Germinal center (tissue), 1 donor: ENCODE measurements at regions not wholly inside any gene's neighbourhood (a gene's known extent, or its start where the extent isn't known, plus 50 kb on each side); places are given as distances from the start of the nearest gene placed in this dataset.
"Not testable (repeated sequence)": the region's sequence is repeated elsewhere in the genome, so short reads cannot be mapped to it uniquely, and the experiment has no call there.

Experiments used
- DNase-seq: peaks from one replicate; pipeline ENCODE4 v3.0.0; 2012; ENCODE audit warnings: mixed read lengths, low spot score

DNA sequence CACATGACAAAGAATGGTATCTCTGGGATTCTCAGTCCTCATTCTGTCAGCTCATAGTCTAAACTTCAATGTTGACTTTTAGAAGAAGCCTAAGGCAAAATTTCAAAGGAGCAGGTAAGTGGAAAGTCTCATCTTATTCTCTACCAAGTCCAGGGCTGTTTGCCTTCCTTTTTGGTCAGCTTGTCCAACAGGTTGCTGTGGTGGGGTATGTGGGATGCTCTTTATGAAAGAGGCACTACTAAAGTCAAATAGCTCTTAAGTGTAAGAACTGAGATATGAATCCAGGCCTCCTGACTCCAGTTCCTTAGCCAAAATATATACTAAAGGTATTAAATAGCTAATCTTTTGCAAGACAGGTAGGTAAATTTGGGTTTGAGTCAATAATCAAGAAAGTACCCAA lies 540.6 kb upstream of the SPRY2 start:
- DNase-seq: no peak

GRCh38 chr13:80881034-80881433 lies 540.1 kb upstream of the SPRY2 start:
- DNase-seq: no peak

DNA sequence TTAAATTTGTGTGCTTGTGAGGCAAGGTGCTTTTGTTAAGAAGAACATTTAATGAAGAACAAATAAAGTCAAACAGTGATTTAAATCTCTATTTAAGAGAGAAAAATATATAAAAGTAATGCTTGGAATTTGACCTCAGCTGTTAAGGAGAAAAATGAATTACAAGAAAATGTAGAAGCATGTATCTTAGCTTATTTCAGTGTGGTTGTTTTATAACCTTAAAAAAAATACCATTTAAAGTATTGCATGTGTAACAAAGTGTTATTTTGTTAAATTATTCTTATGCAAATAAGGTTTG lies 537.0 kb upstream of the SPRY2 start:
- DNase-seq: no peak

GRCh38 chr13:80877209-80877943 lies 536.5 kb upstream of the SPRY2 start:
- no peak for DNase-seq

GRCh38 chr13:80873589-80873988 lies 532.7 kb upstream of the SPRY2 start:
- DNase-seq: no peak

DNA sequence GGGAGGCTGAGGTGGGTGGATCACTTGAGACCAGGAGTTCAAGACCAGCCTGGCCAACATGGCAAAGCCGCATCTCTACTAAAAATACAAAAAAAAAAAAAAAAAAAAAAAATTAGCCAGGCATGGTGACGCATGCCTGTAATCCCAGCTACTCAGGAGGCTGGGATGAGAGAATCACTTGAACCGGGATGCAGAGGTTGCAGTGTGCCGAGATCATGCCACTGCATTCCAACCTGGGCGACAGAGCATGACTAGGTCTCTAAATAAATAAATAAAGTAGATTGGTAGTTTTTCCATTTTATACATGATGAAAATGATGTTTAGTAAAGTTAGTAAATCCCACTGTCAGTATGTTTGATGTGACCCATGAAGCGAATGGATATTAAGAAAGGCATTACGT lies 531.0 kb upstream of the SPRY2 start:
- DNase-seq: not testable (repeated sequence)

- no peak for DNase-seq
Measured at GRCh38 chr13:80871481-80871880, 530.6 kb upstream of the SPRY2 start.

DNA sequence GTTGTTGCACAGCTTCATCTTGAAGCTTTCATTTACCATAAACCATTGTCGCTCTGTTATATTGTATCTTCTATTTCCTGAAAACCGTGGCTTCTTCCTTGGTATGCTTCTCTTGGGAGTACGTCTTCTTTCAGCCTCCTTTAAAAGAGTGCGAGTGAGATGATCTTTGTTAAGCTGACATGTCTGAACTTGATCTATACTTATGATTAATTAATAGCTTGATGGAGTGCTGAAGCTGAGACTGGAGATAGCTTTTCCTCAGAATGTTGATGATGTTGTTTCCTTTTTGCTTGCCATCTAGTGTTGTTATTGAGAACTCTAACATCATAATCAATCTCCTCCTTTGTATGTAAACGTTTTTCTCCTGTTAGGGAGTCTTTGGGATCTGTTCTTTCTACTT lies 529.3 kb upstream of the SPRY2 start:
- no peak for DNase-seq

- no peak for DNase-seq
Measured at GRCh38 chr13:80866921-80867320, 526.0 kb upstream of the SPRY2 start.

DNA sequence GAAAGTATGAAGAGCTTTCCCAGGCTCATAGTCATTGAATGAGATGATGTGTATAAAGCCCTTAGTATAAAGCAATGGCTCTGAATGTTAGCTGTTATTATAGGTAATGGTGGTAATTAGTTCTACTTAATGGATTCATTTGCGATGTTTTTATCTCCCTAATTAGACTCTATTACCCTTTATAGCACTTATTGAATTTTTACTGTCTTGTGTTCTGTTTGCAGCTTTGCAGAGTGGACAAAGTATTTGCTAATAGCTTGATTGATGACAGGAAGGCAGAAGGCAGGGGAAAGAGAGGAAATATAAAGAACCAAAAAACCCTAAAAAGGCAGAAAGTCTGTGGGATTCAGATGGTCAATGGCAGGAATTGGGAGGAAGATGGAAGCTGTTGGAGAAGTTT lies 524.4 kb upstream of the SPRY2 start:
- no peak for DNase-seq

GRCh38 chr13:80862456-80862855 lies 521.5 kb upstream of the SPRY2 start:
- DNase-seq: no peak

DNA sequence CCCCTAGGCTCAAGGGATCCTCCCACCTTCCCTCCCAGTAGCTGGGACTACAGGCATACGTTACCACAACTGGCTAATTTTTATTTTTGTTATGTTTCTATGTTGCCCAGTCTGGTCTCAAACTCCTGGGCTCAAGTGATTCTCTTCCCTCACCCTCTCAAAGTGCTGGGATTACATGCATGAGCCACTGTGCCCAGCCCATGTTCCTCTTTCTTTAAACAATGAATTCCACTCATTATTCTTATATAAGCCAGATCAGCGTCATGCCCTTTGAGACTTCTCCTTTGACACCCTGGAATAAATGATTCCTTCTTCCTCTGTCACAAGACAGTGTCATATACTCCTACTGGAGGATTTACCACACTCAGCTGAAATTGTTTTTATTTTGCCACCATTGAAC lies 519.9 kb upstream of the SPRY2 start:
- DNase-seq: no peak

- DNase-seq: no peak
Measured at GRCh38 chr13:80858131-80858530, 517.2 kb upstream of the SPRY2 start.

GRCh38 chr13:80857321-80857720 lies 516.4 kb upstream of the SPRY2 start:
- no peak for DNase-seq

- no peak for DNase-seq
Measured at GRCh38 chr13:80850771-80851170, 509.8 kb upstream of the SPRY2 start.

DNA sequence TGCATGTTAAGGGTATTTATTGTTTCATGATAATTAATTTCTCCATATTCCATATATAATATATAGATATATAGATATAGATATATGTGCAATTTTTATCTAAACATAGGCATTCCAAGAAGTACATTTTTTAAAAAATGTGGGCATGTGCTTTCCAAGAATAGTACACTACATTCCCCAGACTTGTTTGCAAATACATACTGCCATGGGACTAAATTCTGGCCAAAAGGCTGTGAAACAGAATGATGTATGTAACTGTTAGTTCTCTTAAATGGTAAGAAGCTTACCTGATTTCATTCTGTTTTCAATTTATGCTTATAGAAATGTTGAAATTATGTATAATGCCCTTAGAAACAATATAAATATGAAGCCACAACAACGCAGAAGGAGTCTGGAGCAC lies 503.2 kb upstream of the SPRY2 start:
- no peak for DNase-seq

DNA sequence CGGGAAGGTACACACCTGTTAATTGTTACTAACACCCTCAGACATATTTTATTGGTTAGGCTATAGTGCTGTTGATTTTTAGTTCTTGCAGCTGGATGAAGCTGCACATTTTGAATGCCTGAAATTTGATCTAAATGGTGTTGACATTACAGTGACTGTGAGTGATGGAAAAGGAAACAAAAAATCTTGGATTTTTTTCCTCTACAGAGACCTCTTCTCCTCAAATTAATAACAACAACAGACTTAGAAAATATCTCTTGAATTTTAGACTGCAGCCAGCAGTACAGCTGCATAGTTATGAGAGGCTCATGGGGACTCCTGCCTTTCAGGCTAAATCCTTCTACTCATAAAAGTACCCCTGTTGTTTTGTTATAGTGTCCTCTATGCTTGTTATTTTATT lies 500.5 kb upstream of the SPRY2 start:
- DNase-seq: no peak

GRCh38 chr13:80840316-80840976 lies 499.5 kb upstream of the SPRY2 start:
- DNase-seq: no peak

GRCh38 chr13:80835902-80836301 lies 495.0 kb upstream of the SPRY2 start:
- no peak for DNase-seq

GRCh38 chr13:80830431-80830830 lies 489.5 kb upstream of the SPRY2 start:
- DNase-seq: no peak

GRCh38 chr13:80828759-80829158 lies 487.8 kb upstream of the SPRY2 start:
- DNase-seq: no peak

DNA sequence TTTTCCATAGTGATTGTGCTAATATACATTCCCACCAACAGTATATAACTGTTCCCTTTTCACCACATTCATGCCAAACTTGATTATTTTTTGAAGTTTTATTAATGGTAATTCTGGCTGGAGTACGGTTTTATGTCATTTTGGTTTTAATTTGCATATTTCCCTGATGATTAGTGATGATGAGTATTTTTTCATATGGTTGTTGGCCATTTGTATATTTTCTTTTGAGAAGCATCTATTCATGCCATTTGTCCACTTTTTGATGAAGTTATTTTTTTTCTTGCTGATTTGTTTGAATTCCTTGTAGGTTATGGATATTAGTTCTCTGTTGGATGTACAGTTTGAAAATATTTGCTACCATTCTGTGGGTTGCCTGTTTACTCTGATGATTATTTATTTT lies 484.4 kb upstream of the SPRY2 start:
- DNase-seq: no peak

GRCh38 chr13:80824229-80824628 lies 483.3 kb upstream of the SPRY2 start:
- DNase-seq: no peak

DNA sequence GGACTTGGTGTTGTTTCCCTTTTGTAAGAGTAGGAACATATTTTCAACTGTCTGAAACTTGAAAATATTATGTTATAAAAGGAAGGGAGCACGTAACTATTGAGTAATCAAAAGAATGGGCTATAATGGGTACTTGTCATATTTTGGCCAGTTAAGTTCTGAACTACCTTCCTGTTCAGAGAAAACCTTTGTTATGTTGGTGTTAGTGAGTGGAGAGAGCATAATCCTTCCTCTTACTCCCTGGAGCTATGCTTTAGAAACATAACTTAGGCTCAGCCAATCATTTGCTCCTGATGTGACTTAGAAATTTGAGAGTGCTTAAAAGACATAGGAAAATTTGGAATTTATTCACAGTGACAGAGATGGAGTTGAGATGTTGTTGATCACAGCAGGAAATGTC lies 482.5 kb upstream of the SPRY2 start:
- DNase-seq: no peak
